Ectodermal cell (in vitro differentiated cells): ENCODE measurements at regions not wholly inside any gene's neighbourhood (a gene's known extent, or its start where the extent isn't known, plus 50 kb on each side); places are given as distances from the start of the nearest gene placed in this dataset.

Source experiments
- H3K27ac ChIP-seq: 2 replicates; pipeline ENCODE4 v1.7.0; 2013; ENCODE audit warnings: mild to moderate bottlenecking, low read depth, low read length; ENCODE audit not compliant: insufficient read depth, poor library complexity, severe bottlenecking
- H3K27me3 ChIP-seq: 2 replicates; pipeline ENCODE4 v1.7.0; 2013; ENCODE audit warnings: mild to moderate bottlenecking, low read length; ENCODE audit not compliant: insufficient read depth, control insufficient read depth, poor library complexity, severe bottlenecking
- H3K36me3 ChIP-seq: one replicate; pipeline ENCODE4 v1.7.0; 2013; ENCODE audit warnings: low read length; ENCODE audit not compliant: control insufficient read depth, insufficient read depth
- H3K4me1 ChIP-seq: one replicate; pipeline ENCODE4 v1.7.0; 2013; ENCODE audit warnings: low read length; ENCODE audit not compliant: control insufficient read depth, insufficient read depth
- H3K4me3 ChIP-seq: 2 replicates; pipeline ENCODE4 v1.7.0; 2013; ENCODE audit warnings: low read depth, low read length, control low read depth; ENCODE audit not compliant: insufficient read depth
- H3K9me3 ChIP-seq: 2 replicates; pipeline ENCODE4 v1.7.0; 2013; ENCODE audit warnings: mild to moderate bottlenecking, low read length, moderate library complexity; ENCODE audit not compliant: control insufficient read depth
- WGBS, 2 experiments: methylation state at CpG; one replicate each; pipeline ENCODE4 v1.1.7; 2013; ENCODE audit warnings: missing lambda C conversion rate in 2 of 2; 5-methylcytosine and 5-hydroxymethylcytosine counted together

DNA sequence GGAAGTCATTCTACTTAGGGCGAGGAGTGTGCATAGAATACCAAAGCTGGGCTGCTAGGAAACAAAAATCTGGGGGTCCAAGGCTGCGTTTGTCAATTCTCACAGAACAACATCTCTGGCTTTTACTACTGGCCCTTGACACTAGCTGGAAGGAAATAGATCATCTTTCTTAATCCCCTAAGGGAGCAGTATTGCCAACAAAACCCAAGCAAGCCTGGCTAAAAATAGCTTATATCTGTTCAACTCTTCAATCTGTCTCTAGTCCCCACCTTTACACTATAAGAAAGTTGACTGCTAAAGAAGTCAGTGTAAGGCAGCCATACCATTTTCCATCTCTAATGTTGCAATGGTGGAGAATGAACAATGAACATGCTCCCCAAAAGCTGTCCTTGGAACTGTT is 107.8 kb upstream of the SPRY2 start:
- no peak overlapping the region for H3K27ac ChIP-seq
- WGBS, 2 experiments, result 96 to 98% methylated on average over 2 of the region's 2 CpGs
- H3K4me1 ChIP-seq, result no peaks in the 10 kb centered on the region
- no peaks in the 10 kb centered on the region for H3K27me3 ChIP-seq
- H3K36me3 ChIP-seq, result no peaks in the 10 kb centered on the region
- H3K9me3 ChIP-seq, result no peaks in the 10 kb centered on the region
- no peak overlapping the region for H3K4me3 ChIP-seq

DNA sequence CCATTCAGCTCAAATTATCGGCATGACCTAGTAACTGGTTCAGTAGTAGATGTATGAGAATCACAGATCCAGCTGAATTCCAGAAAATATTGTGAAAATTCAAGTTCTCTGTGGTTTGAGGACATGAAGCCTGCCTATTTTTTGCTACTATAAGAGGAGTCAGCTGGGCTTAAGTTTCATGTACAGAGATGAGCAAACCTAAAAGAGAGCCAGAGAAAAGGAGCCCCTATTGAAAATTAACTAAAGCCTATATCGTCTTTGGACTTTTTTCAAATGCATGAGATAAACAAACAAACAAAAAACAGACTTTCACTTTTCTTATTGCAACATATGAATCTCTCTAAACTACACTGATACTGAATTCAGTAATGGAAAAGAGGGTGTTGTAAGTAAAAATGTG is 106.8 kb upstream of the SPRY2 start:
- Histone ChIP-seq H3K4me1 (no peaks in the 10 kb centered on the region), H3K27me3 (no peaks in the 10 kb centered on the region), H3K36me3 (no peaks in the 10 kb centered on the region), H3K4me3 (no peak overlapping the region), H3K9me3 (no peaks in the 10 kb centered on the region), H3K27ac (no peak overlapping the region)
- 56 to 63% methylated on average over 2 of the region's 2 CpGs for WGBS, 2 experiments

DNA sequence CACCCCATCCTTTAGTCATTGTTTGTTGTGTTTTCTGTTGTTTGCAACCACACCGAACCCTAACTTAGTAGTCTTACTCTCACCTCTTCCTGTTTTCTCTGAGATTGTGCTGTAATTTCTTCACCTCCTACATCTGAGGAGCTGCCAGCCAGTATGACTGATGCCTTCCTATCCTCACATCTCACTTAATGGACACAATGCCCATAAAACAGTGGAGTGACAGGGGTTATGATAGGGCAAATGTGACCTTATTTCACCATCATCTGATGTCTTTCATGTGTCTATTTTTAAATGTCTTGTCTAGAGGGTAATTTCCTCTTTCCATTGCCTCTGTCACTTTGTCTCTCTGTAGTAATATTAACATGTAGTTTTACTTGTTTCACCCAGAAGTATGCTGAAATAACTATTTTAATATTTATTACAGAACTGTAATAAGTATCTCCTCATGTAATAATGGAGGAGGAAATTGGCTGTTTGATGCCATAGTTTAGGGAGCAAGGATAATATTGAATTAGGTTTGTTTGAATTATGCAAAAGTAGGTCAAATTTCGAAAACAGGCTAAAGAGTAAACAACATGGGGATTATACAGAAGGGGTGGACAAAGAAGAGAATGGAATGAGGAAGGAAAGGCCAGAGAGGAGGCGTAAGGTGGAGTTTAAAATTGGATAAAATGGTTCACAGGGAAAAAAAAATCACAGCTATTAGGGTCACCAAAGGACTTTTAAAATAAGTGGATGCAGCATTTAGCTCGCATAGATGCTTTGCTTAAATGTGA is 103.5 kb upstream of the SPRY2 start:
- Histone ChIP-seq H3K27me3 (no peaks in the 10 kb centered on the region), H3K36me3 (no peaks in the 10 kb centered on the region), H3K4me1 (no peaks in the 10 kb centered on the region), H3K9me3 (no peaks in the 10 kb centered on the region), H3K4me3 (no peak overlapping the region), H3K27ac (no peak overlapping the region)
- WGBS, 2 experiments, result 89 to 91% methylated on average over 4 of the region's 4 CpGs

DNA sequence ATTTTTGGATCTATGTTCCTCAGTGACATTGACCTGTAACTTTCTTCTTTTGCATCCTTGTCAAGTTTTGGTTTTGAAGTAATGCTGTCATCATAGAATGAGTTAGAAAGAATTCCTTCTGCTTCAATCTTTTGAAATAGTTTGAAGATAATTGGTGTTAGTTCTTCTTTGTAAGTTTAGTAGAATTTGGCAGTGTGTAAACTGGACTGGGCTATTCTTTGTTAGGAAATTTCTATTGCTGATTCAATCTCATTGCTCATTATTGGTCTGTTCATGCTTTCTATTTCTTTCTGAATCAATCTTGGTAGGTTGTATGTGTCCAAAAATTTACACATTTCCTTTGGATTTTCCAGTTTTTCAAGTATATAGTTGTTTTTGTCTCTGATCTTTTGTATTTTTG is 101.7 kb upstream of the SPRY2 start:
- Histone ChIP-seq H3K4me1 (peaks cover 2% of the 10 kb centered on the region), H3K27ac (no peak overlapping the region), H3K4me3 (no peak overlapping the region), H3K27me3 (no peaks in the 10 kb centered on the region), H3K36me3 (no peaks in the 10 kb centered on the region), H3K9me3 (no peaks in the 10 kb centered on the region)

DNA sequence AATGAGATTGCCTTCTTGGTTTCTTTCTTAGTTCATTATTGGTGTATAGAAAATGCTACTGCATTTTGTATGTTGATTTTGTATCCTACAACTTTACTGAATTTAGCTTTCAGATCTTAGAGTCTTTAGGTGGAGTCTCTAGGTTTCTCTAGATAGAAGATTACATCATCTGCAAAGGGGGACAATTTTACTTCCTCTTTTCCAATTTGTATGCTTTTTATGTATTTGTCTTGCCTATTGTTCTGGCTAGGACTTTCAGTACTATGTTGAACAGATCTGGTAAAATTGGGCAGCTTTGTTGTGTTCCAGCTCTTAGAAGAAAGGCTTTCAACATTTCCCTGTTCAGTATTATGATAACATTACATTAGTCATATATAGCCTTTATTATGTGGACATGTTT is 101.0 kb upstream of the SPRY2 start:
- H3K36me3 ChIP-seq, result no peaks in the 10 kb centered on the region
- H3K27me3 ChIP-seq, result no peaks in the 10 kb centered on the region
- H3K4me3 ChIP-seq, result no peak overlapping the region
- peaks cover 4% of the 10 kb centered on the region for H3K4me1 ChIP-seq
- no peak overlapping the region for H3K27ac ChIP-seq
- no peaks in the 10 kb centered on the region for H3K9me3 ChIP-seq

DNA sequence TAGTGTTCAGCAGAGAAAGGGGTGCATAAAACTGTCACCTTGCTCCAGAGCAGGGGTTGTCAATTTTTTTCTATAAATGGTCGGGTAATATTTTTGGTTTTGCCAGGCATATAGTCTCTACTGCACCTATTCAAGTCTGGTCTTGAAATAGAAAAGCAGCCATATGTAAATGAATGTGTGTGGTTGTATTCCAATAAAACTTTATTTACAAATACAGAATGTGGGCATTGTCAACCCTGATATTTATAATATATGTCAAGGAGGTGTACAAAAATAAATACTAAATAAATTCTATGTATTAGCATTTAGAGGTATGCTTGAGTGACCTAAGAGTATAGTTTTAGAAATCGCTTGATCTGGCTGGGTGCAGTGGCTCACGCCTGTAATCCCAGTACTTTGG is 97.6 kb upstream of the SPRY2 start:
- WGBS, 2 experiments, result 92 to 96% methylated on average over 3 of the region's 3 CpGs
- no peak overlapping the region for H3K4me3 ChIP-seq
- no peaks in the 10 kb centered on the region for H3K27me3 ChIP-seq
- peaks cover 9% of the 10 kb centered on the region for H3K4me1 ChIP-seq
- H3K27ac ChIP-seq, result no peak overlapping the region
- H3K36me3 ChIP-seq, result no peaks in the 10 kb centered on the region
- H3K9me3 ChIP-seq, result no peaks in the 10 kb centered on the region

DNA sequence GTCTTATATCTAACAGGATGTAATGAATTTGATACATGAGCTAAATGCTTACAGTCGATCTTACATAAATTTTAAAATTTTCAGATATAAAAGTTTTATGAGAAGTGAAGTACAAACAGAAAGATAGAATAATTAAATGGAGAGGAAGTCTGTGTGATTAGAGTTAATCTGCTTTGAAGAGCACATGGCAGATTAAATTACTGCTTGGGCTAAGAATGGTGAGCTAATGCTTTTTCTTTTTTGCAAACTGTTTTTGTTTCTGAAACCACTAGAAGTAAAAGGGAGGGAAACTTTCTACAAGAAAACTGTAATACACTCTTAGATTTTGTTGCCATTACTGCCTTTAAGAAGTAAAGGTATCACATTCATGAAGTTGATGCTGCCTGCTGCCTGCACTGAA is 96.3 kb upstream of the SPRY2 start:
- no peak overlapping the region for H3K4me3 ChIP-seq
- no peaks in the 10 kb centered on the region for H3K36me3 ChIP-seq
- H3K27ac ChIP-seq, result no peak overlapping the region
- no peaks in the 10 kb centered on the region for H3K27me3 ChIP-seq
- peaks cover 9% of the 10 kb centered on the region for H3K4me1 ChIP-seq
- no peaks in the 10 kb centered on the region for H3K9me3 ChIP-seq
- no CpG with 5 or more reads among the region's 1 CpG for WGBS, 2 experiments

DNA sequence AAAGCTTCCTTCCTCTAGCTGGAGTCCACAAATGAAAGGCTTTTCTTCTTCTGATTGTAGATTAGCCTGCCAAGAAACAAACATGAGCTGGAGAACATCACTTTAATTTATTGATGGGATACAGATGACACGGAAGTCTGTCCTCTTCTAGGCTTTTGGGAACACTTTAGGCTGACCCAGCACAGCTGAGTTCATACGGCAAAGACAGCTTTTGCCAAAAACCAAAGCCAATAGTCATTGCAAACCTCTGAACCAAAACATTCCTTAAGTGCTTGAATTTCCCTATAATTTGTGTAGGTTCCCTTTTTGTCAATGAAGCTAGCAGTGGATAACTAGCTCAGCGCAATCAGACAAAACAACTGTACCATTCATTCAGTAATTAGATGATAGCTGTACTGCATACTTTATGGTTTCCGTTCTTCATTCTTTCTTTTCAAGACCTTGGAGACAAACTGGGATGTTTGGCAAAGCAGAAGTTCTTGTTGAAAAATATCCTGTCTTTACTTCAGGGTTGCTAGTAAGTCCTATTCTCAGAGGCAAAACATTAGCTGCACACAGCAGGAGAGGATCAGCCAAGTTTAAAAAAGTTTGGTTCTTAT is 95.7 kb upstream of the SPRY2 start:
- H3K27ac ChIP-seq, result no peak overlapping the region
- no peaks in the 10 kb centered on the region for H3K9me3 ChIP-seq
- H3K4me3 ChIP-seq, result no peak overlapping the region
- peaks cover 9% of the 10 kb centered on the region for H3K4me1 ChIP-seq
- WGBS, 2 experiments, result 89 to 91% methylated on average over 4 of the region's 4 CpGs
- no peaks in the 10 kb centered on the region for H3K36me3 ChIP-seq
- H3K27me3 ChIP-seq, result no peaks in the 10 kb centered on the region

DNA sequence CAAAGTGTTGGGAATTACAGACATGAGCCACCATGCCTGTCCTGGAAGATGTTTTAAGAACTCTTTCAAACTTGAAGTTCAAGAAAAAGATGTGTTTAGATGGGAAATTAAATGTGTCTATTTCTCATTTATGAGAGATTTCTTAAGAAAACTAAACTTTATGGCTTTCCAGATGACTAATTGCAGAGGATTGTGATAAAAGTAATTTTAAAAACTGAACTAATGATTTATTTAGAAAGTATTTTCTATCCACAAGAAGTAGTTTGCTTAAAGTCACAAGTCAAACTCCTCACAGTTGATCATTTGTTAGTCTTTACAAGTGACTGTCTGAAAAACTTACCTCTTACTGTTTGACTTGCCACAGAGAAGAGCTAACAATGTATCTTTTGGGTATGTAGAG is 89.6 kb upstream of the SPRY2 start:
- no peaks in the 10 kb centered on the region for H3K36me3 ChIP-seq
- H3K27ac ChIP-seq, result no peak overlapping the region
- no peaks in the 10 kb centered on the region for H3K9me3 ChIP-seq
- no peaks in the 10 kb centered on the region for H3K4me1 ChIP-seq
- no peaks in the 10 kb centered on the region for H3K27me3 ChIP-seq
- H3K4me3 ChIP-seq, result no peak overlapping the region

DNA sequence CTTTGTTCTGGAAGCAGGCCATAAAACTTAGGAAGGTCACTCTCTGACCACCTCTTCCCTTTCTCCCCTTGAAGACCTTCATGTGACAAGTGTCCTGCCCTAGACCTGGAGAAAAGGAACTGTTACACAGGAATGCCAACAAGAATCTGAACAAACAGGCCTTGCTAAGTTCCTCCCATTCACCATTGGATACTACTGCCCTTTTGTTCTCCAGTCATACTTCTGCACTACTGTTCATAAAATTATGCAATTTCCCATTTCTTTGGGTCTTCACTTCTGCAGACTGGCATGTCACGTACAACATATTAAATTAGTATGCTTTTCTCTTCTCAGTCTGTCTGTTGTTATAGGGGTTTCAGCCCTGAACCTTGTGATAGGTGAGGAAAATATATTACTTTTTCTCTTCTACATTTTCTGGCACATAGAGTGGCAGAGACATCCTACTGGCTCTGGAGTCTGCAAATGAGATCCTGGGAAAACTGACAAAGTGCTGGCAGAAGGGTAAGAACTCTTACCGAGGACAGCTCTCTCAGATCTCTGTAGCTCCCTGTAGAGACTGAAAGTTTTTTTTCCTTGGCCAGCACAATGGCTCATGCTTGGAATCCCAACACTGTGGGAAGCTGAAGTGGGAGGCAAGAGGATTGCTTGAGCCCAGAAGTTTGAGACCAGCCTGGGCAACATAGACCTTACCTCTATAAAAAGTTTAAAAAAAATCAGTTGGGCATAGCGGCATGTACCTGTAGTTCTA is 87.6 kb upstream of the SPRY2 start:
- H3K36me3 ChIP-seq, result no peaks in the 10 kb centered on the region
- no peaks in the 10 kb centered on the region for H3K4me1 ChIP-seq
- H3K27me3 ChIP-seq, result no peaks in the 10 kb centered on the region
- no peaks in the 10 kb centered on the region for H3K9me3 ChIP-seq
- H3K27ac ChIP-seq, result no peak overlapping the region
- no peak overlapping the region for H3K4me3 ChIP-seq
- 49 to 74% methylated on average over 2 to 3 of the region's 3 CpGs for WGBS, 2 experiments
